Omental fat pad (tissue), 3 donors: ENCODE measurements at regions not wholly inside any gene's neighbourhood (a gene's known extent, or its start where the extent isn't known, plus 50 kb on each side); places are given as distances from the start of the nearest gene placed in this dataset.

ENCODE experiments used
- ATAC-seq: fragments of 150-250 bp; one replicate; pipeline ENCODE4 v1.9.1; 2016; ENCODE audit warnings: mild to moderate bottlenecking, moderate library complexity; ENCODE audit not compliant: low FRiP score
- DNase-seq: peaks from one replicate; pipeline ENCODE4 v3.0.0-alpha.2; 2019; ENCODE audit warnings: low spot score
- TF ChIP-seq, protein P1 (sequence below), 3 donors: fragments of 450-650 bp; IDR thresholded peaks; one replicate each; pipeline ENCODE4 v1.5.1; 2016 to 2017; ENCODE audit warnings: antibody characterized with exemption in 3 of 3, mild to moderate bottlenecking in 3 of 3, moderate library complexity in 2 of 3

DNA sequence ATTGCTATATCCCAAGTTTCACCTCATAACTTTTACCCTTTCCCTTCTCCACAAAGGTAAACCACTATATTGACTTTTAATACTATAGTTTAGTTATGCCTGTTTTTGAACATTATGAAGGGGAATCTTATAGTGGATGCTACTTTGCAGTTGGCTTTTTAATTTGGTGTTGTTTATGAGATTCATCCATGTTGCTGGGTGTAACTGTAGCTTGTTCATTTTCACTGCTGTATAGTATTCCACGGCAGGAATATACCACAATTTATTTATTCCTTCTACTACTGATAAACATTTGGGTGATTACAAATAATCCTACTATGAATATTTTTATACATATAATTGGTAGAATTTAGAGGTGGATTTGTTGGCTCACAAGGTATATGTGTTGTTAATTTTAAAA is 88.4 kb upstream of the NALF2 start:
- DNase-seq (no peak), ATAC-seq (no peak)
- TF ChIP-seq, protein P1, sequence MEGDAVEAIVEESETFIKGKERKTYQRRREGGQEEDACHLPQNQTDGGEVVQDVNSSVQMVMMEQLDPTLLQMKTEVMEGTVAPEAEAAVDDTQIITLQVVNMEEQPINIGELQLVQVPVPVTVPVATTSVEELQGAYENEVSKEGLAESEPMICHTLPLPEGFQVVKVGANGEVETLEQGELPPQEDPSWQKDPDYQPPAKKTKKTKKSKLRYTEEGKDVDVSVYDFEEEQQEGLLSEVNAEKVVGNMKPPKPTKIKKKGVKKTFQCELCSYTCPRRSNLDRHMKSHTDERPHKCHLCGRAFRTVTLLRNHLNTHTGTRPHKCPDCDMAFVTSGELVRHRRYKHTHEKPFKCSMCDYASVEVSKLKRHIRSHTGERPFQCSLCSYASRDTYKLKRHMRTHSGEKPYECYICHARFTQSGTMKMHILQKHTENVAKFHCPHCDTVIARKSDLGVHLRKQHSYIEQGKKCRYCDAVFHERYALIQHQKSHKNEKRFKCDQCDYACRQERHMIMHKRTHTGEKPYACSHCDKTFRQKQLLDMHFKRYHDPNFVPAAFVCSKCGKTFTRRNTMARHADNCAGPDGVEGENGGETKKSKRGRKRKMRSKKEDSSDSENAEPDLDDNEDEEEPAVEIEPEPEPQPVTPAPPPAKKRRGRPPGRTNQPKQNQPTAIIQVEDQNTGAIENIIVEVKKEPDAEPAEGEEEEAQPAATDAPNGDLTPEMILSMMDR (IDR thresholded peaks at IDR 0.05) = no peak

DNA sequence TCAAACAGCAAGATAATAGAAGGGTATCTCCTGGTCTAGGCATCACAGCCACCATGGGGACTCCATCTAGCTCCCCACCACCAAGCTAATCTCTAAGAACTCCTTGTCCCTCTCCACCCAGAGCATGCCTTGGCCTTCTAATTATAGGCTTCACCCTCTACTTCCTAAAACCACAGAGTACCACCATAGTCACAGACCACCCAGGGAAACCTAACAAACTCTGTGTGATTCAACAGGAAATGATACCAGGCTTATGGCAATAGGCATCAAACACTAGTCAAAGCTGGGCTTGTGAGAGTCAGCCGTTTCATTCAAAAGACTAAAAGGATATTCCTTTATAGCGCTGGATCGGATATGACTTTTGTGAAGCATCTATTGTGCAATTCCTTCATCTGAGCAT is 91.5 kb upstream of the NALF2 start:
- no peak for ATAC-seq
- TF ChIP-seq, protein P1 (IDR thresholded peaks at IDR 0.05) = no peak
- no peak for DNase-seq

DNA sequence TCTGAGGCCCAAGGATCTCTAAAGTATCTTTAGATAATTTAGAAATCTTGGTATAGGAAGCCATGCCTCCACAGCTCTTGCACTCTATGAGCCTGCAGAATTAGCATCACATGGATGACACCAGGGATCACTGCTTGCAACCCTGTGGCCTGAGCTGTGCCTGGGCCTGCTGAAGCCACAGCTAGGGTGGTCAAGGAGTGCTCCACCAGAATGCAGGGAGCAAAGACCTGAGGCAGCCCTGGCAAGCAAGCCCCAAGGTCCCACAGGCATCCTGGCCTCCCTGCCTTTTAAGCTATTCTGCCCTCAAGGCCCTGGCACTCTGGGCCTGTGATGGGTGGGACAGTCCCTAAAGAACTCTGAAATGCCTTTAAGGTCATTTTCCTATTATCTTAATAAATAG is 105.2 kb upstream of the NALF2 start:
- no peak for ATAC-seq
- no peak for DNase-seq
- TF ChIP-seq, protein P1 (IDR thresholded peaks at IDR 0.05) = no peak

DNA sequence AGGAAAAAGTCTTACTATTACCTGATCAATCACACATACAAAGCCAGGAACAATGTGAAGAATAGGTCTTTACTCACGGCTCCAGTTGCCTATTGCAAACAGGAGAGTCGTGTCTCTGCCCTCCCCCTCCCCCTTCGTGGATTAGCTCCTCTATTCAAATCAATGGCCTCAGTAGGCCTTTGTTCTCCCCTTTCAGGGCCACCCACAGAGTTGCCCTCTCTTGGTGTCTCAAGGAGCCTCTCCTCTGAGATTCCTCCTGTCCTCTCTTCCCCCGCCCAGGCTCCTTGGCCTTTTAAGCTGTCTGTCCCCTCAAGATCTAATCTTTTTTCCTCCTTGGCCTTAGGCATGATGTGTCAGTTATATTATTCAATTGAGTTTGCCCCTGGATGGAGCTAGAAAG is 107.2 kb upstream of the NALF2 start:
- DNase-seq = no peak
- ATAC-seq = no peak
- TF ChIP-seq, protein P1 (IDR thresholded peaks at IDR 0.05) = no peak

DNA sequence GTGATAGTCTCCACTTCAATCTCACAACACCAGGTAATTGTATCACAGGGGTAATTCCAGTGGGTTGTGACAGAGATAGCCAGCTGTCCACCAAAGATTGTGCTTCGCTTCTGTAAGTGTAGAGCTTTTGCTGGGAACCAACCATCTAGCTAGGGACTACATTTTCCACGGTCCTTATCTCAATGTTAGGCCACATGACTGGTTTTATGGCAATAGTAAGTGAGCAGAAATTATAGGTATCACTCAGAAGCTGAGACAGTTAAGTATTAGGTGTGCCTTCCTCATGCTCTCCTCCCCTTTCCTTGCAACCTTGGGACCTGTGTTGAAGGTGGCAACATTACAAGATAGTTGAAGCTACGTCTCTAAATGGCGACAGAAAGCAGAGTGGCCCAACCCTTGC is 108.8 kb upstream of the NALF2 start:
- TF ChIP-seq, protein P1 (IDR thresholded peaks at IDR 0.05) = no peak
- ATAC-seq (no peak), DNase-seq (no peak)

DNA sequence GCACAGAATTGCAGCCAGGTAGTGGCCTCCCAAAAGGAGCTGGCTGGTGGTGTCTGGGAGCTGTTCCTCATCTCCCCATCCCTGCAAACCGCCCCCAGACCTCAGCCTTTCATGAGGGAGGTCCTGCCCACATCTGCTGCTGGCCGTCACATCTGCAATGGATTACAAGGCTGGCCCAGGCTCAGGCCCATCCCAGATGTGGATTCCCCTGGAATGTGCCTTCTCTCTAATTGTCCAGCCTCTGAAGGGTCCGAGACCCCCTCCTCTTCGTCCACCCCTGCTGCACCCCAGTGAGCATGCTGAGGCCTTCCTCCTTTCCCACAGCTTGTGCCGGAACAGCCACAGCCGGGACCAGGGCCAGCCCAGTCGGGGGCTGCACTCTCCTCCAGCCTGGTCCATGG is 115.0 kb upstream of the NALF2 start:
- TF ChIP-seq, protein P1 (IDR thresholded peaks at IDR 0.05) = no peak
- ATAC-seq = no peak
- DNase-seq = no peak

DNA sequence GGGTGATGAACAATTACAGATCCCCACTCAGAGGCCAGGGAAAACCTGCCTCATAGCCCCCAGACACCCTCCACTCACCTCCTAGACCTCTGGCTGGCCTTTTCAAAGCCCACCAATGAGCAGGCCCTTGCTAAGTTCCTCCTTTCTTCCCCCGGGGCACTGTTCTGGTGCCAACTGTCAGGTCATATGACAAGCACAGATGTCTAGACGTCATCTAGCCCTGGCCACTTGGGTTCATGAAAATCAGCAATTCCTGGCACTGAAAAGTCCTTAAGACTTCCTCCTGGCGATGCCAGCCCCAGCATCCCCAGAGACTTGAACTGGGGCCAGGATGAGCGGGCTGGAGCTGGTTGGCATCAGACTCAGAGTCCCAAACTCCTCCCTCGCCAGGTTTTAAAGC is 115.6 kb upstream of the NALF2 start:
- no peak for DNase-seq
- no peak for ATAC-seq
- TF ChIP-seq, protein P1 (IDR thresholded peaks at IDR 0.05) = no peak
